AG20443 (cell line): ENCODE measurements at regions not wholly inside any gene's neighbourhood (a gene's known extent, or its start where the extent isn't known, plus 50 kb on each side); places are given as distances from the start of the nearest gene placed in this dataset.
"Not testable (repeated sequence)": the region's sequence is repeated elsewhere in the genome, so short reads cannot be mapped to it uniquely, and the experiment has no call there.

ENCODE experiments used
- DNase-seq: peaks from one replicate; pipeline ENCODE4 v3.0.0; 2012; ENCODE audit warnings: low spot score, mixed read lengths

DNA sequence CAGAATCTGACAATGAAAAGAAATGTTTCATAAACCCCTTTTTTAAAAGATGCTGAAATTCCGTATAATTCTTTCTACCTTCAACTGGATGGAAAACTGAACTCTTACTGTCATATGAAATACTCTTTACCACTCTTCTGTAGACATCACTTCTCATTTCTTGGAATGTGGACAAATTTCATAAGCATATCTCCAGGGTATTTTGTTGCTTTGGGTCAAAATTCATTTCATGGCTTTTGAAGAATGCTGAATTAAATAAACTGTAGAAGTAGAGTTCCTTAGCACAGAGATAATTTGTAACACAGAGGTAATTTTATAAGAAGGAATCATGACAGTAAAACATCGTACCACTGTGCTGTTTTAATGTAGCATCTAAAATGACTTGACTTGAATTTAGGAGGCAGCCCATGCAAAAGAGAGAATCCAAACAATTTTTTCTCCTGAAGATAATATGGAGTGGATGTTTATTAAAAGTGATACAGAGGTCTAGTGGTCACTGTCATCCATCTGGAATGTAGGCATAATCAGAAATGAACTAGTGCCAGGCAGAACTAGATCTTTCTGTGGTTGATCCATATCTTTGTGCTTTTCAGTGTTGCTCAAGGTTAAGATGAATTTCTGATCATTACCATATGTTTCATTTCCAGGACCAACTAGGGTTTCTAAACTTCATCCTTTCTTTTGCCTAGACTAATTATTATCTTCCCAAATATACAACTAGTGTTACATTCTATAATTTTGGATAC is 492.0 kb downstream of the KIF20B start:
- no peak for DNase-seq

DNA sequence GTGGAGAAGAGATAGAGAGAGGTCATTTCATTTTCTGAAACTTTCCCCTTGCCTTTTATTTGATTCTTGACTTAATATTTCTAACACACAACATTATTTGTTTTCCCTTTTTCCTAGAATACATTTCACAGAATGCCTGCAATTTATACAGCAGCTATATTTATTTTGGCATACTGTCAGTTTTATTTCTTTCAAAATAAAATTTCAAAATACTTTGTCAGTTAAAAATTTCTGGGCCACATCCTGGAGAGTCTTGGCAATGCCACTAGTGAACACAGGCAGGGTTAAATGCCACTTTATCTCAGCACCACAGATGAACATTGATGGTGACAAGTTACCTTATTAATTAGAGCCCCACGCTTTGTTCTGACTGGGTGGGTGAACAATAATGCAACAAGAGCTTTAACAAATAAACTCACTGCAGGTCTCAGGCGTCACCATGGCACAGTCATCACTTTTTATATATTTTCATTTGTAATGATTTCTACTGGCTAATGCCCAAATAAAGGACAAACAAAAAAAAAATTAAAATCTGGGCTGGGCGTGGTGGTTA is 494.0 kb downstream of the KIF20B start:
- no peak for DNase-seq

DNA sequence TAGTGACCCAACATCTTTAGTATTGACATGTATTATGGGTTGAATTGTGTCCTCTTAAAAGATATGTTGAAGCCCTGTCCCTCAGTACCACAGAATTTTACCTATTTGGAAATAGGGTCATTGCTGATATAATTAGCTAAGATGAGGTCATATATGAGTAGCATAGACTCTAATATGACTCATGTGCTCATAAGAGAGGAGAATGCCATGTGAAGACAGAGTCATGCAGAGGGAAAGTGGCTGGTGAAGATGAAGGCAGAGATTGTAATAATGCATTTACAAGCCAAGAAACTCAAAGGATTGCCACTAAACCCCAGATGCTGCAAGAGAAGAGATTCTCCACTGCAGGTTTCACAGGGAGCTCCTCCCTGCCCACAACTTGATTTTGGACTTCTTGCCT is 496.4 kb downstream of the KIF20B start:
- no peak for DNase-seq

DNA sequence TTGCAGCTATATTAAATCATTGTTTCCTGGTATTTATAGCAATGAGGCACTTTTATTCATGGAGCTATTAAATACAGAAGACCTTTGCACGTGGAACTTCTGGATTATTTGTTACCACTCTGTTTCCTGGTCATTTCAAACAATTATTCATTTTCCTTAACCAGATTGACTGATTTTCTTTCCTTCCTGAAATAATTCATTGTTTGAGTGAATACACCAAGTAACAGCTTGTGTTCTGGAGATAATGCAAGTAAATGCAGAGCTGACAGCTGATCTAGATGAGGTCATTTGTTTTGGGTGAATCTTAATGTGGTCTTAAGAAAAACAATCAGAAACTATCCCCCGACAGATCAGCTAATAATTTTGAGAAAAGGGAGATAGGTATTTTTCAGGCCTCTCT is 497.7 kb downstream of the KIF20B start:
- no peak for DNase-seq

DNA sequence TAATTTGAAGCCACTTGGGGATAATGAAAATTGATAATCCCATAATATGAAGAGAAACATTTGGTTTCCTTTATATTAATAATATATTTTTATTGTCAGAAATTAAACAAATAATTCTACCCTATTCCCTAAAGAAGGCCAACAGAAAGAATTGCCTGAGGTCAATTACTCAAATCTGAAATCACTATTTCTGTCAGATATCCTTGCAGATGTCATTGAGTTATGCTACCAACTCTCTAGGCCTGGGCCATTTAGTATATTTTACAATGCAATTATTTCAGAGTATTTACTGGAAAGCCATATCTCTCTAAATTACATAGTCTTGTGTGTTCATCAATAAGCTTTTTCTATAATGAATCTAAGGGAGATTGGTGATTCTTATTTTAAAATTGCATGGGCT is 498.1 kb downstream of the KIF20B start:
- DNase-seq: no peak

DNA sequence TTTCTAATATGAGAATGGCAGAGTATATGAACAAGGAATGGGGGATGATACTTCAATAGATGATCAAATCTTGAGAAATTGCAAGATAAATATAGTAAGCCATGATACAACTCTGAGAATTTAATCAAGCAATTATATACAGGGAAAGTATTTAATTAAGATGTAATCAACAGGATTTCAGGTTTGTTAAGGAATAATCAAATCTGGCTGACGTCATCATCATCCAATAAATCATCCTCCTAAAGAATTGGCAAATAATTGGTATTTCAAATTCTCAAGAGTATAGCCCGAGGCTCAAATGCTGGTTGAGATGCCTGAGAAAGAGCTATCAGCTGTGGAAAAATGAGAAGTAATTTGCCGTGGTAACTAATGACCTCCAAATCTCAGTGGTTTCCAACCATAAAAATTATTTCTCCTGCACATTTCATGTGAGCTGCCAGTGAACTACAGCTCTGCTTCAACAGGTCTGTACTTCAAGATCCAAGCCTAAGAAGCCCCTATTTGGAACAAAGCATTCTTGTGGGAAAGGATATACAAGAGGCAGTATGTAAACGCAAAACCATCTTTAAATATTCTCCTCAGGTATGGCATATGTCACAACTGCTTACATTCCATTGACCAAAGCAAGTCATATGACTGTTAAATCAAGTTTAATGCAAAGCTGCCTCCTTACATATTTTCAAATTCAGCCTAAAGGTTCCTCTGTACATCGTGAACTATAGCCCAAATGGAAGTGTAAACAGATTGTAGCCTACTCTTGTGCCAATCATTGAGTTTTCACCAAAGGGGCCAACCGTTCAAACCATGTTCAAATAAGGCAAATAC is 503.0 kb downstream of the KIF20B start:
- DNase-seq: no peak

DNA sequence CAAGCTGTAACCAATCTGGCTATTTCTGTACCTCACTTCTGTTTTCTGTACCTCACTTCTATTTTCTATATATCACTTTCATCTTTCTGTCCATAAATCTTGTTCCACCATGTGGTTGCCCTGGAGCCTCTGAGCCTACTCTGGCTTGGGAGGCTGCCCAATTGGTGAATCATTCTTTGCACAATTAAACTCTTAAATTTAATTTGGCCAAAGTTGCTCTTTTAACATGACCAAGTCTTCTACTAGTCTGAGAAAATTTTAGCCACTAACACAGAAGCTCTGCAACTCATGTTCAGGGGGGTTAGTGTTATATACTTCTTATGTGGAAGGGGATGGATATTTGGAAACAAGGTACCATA is 503.5 kb downstream of the KIF20B start:
- no peak for DNase-seq

DNA sequence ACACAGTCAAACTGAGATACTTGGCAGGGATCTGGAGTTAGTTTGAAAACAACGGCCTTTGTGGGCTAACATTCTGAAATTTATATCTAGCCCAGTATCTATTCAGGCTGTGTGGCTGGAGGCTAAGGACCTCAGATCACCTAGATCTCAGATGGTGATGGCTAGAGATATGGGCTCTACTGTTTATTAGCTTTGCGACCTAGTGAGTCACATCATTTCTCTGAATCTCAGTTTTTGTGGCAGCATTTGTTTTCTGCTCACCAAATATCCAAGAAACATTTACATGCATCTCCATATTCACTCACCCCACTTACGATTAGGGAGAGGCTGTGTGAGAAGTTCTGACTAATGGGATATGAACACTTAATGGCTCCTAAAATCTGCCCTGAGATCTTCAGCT is 503.9 kb downstream of the KIF20B start:
- DNase-seq: no peak

DNA sequence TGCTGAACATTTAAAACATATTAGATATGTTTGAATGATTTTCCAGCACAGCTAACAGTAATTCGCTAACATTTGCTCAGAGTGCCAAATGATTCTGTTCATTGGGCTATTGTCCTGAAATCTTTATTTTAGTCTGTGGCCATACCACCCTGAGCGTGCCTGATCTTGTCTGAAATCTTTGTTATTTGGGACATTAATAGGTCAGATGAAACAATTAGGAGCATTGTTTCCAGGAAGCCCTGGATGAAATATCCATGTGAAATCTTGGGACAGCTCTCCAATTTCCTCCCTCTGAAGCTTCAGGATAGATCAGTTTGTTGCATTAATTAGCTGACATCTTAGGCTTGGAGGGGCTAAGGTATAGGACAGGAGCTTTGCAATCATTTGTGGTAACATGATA is 512.0 kb downstream of the KIF20B start:
- DNase-seq: no peak

DNA sequence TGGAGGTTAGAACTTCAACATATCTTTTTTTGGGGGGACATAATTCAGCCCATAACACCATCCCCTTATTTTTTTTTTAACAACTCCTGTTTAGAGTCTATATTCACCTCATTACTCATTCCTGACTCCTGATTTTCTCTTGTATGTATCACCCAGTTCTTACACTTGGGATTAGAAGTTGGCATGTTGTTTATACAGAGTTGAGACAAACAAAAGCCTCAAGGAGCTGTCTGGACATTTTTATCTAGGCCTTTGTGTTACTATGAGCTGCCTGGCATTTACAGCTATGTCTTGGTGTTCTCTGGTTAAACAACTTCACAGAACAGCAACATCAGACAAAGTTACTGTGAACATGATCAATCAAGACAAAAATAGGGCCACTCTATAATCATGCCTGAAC is 517.5 kb downstream of the KIF20B start:
- DNase-seq: no peak

DNA sequence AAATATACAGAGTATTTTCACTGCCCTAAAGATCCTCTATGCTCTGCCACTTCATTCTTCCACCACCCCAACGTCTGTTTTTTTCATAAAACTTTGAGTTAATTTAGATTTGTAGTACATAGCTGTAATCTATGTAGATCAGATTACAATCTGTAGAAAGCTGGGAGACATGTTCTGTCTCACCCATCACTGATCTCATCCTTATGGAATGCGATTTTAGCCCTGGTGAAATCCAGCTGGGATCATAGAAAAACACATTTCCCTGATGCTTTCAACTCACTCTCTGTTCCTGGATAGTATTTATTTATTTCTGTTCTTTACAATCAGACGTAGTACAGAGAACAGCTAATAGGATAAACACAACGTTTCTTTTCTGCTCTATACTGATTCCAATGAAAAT is 521.0 kb downstream of the KIF20B start:
- no peak for DNase-seq

DNA sequence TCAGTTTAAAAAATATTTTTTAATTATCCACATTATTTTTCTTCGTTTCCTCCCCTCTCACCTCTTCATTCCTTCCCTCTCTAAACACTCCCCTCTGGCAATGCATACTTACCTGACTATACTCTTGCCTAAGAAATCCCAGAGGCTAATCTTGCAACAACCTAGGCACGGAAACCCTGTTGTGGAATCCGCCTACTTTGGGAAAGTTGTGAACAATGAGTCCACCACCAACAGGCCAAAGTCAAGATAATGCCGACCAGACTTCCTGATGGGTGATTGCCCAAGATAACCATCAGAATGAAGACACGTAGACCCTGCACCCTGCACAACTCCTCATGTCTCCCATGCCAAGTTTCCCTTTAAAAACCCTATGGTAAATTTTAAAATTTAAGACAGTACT is 521.5 kb downstream of the KIF20B start:
- no peak for DNase-seq

DNA sequence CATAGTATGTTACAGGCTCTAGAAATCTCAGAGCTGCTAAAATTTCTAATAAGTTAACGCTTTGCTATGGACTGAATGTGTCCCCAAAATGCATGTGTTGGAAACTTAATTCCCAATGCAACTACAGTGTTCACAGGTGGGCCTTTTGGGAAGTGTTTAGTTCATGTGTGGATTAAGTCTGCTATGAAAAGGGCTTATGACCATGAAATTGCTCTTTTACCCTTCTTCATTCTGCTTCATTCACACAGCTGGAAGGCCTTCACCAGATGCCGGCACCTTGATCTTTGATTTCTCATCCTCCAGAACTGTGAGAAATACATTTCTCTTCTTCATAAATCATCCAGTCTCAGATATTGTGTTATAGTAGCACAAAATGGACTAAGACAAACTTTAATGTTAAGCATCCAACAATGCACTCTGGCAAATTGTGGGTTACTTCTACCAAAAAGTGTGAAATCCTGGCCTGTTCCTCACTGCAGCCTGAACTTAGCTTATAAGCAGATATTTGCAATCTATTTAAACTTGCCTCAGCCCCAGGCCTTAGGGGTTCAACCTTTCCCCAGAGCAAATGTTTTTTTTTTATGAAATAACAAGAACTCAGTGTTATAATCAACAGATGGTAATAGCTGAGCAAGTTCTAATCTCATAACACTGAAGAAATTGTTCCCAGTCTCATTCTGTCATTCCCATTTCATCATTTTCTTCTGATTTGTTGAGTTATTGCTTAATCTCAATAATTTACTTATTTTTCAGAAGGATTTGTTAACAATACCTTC is 523.6 kb downstream of the KIF20B start:
- DNase-seq: no peak

DNA sequence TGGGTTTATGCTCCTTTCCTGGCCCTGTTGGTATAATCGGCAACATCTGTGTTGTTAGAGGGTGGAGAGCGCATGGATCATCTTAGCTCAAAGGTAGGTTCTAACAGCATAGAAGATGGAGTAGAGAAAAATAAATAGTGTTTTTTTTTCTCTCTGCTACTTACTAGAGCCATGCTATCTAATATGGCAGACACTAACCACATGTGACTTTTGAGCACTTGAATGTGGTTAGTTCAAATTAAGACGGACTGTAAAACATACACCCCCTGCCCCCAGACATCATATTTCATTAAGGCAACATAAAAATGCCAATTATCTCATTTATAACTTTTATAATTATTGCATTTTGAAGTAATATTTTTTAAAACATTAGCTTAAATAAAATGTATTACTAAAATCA is 525.1 kb downstream of the KIF20B start:
- no peak for DNase-seq

DNA sequence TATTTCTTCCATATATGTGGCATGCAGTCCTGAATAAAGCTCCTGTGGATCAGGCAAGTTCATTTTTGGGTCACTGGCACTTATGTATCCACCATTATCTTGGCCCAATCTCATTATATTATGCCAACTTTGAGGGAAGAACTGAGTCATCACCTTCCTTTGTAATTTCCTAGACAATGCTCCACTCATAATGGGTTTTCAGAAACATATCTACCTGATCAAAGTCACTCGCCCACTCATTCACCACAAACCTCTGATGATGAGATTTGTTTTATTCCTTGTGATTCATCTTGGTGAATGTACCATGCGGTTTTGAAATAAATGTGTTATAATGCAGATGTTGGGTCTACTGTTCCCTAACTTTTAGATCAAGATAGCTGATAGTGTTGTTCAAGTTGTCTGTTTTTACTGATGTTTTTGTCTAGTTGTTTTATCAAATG is 525.8 kb downstream of the KIF20B start:
- DNase-seq: no peak

DNA sequence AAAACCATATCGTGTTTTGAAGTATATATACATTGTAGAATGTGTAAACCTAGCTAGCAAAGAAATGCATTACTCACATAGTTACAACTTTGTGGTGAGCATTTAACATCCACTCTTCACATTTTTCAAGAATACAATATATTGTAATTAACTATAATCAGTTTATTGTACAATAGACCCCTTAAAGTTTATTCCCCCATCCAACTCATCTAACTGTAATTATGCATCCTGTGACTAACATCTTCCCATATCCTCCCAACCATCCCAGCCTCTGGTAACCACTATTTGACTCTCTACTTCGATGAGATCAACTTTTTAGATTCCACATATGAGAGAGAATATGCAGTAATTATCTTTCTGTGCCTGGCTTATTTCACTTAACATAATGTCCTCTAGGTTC is 526.4 kb downstream of the KIF20B start:
- no peak for DNase-seq

DNA sequence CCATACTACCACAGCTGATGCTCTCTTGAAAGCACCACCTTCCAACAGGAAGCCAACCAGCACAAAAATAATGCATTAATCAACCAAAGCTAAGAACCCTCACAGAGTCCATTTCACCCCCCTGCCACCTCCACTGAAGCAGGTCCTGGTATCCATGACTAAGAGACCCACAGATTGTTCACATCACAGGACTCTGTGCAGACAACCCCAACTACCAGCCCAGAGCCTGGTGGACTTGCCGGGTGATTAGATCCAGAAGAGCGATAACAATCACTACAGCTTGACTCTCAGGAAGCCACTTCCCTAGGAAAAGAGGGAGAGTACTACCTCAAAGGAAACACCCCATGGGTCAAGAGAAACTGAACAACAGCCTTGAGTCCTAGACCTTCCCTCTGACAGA is 528.1 kb downstream of the KIF20B start:
- no peak for DNase-seq

DNA sequence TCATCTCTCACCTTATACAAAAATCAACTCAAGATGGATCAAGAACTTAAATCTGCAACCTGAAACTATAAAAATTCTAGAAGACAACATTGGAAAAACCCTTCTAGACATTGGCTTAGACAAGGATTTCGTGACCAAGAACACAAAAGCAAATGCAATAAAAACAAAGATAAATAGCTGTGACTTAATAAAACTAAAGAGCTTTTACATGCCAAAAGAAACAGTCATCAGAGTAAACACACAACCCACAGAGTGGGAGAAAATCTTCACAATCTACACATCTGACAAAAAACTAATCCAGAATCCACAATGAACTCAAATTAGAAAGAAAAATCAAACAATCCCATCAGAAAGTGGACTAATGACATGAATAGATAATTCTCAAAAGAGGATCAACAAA is 532.4 kb downstream of the KIF20B start:
- DNase-seq: not testable (repeated sequence)

DNA sequence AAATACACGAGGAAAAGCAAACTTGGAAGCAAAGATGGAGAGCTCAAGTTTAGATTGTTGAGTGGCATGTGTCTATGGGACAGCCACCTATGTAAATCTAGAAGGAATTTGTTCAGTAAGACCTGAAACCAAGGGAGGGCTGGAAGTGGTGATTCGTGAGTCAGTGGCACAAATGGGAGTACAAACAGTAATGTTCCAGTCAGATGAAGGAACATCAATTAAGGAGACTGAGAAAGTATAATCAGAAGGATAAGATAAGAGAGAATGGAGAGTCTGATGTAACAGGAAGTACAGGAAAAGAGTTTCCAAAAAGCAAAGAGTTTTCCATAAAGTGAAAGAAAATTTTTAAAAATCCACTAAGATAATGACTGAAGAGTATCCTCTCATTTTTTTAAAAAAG is 544.2 kb downstream of the KIF20B start:
- DNase-seq: no peak

DNA sequence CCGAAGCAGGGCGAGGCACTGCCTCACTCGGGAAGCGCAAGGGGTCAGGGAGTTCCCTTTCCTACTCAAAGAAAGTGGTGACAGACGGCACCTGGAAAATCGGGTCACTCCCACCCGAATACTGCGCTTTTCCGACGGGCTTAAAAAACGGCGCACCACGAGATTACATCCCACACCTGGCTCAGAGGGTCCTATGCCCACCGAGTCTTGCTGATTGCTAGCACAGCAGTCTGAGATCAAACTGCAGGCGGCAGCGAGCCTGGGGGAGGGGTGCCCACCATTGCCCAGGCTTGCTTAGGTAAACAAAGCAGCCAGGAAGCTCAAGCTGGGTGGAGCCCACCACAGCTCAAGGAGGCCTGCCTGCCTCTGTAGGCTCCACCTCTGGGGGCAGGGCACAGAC is 549.4 kb downstream of the KIF20B start:
- not testable (repeated sequence) for DNase-seq

DNA sequence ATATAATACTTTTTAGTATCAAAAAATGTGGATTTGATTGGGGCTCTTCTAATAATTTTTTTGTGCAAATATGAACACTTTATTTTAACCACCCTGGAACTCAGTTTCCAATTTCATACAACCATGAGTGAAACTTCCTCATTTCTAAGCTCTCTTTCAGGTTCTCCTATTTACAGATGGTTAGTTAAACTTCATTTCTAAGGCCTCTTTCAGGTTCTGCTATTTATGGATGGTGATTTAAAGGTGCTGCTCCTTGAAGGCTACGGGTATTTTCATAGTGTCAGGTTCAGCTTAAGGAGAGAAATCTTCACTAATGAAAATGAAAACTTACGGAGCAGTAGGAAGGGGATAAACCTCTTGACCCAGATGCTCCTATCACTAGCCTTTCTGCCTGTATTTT is 568.3 kb downstream of the KIF20B start:
- DNase-seq: no peak

DNA sequence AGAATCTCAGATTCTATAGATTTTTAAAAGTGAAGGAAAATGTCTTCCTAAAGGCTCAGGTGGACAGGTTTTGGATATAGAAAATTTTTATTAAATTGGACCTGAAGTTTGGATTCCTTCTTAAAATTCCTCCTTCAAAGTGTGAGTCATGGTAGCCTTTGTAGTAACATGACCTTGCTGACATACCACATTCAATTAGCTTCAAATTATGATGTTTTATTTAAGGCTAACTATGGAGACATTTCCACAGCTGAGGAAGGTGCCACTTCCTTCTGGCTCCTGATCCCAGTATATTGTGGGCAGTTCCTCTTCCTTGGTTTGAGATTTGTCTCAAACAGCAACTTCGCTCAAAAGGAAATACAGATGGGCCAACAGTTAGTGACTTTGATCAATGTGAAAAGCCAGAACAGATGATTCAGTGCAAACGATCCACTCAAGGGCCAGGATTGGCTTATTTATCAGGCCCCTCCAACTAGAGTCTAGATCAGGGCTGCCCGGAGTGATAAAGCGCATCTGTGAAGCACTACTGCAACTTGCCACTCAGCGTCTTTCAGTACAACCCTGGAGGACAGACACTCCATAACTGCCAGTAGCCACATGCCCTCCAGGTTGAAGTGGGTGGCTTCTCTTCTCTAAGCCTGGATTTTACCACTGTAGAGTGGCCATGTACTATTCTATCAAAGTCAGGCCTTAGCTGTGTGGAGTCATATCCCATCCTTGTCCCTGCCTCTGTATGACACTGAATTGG is 573.5 kb downstream of the KIF20B start:
- no peak for DNase-seq
